GM12865 (cell line): ENCODE measurements at regions not wholly inside any gene's neighbourhood (a gene's known extent, or its start where the extent isn't known, plus 50 kb on each side); places are given as distances from the start of the nearest gene placed in this dataset.
"Not testable (repeated sequence)": the region's sequence is repeated elsewhere in the genome, so short reads cannot be mapped to it uniquely, and the experiment has no call there.

Experiments used
- DNase-seq: peaks from one replicate; pipeline ENCODE4 v3.0.0; 2010; ENCODE audit warnings: low read depth
- H3K4me3 ChIP-seq: 2 replicates; pipeline ENCODE4 v1.5.1; 2011; ENCODE audit warnings: mild to moderate bottlenecking, low read depth, low read length, control low read depth
- CTCF ChIP-seq: IDR thresholded peaks from 2 replicates; pipeline ENCODE4 v1.5.1; 2011; ENCODE audit warnings: low read length, control low read depth, low read depth, inconsistent platforms; ENCODE audit not compliant: insufficient read depth; ENCODE audit errors: missing control alignments

GRCh38 chr1:112114540-112114939 is 125.1 kb upstream of the KCND3 start:
- peak; percentile 1 for DNase-seq
- H3K4me3 ChIP-seq = no peak overlapping the region
- TF ChIP-seq CTCF = no peak

- TF ChIP-seq CTCF = no peak
- H3K4me3 ChIP-seq = no peak overlapping the region
- no peak for DNase-seq
These were observed 137.1 kb upstream of the KCND3 start for GRCh38 chr1:112126598-112126997.

- DNase-seq, H3K4me3 ChIP-seq: not testable (repeated sequence)
These were observed 138.1 kb upstream of the KCND3 start for GRCh38 chr1:112127606-112128005.

DNA sequence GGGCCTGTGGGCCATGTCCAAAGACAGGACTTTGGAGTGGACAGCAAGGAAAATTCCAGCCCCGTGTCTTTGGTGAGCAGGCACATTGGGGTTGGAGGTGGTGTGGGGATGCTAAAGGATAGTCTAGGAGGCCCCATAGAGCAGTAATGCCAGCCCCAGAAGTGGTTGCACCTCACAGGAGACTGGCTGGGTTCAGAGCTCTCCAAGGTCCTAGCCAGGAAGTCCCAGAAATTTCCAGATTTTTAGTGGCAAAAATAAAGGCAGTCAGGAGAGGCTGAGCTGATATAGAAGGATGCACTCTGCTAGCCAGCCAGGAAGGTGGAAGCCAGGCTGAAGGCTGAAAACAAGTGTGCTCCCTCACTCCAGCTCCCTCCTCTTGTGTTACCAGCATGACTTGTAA is 144.0 kb upstream of the KCND3 start:
- no peak for DNase-seq
- TF ChIP-seq CTCF = no peak
- no peak overlapping the region for H3K4me3 ChIP-seq

DNA sequence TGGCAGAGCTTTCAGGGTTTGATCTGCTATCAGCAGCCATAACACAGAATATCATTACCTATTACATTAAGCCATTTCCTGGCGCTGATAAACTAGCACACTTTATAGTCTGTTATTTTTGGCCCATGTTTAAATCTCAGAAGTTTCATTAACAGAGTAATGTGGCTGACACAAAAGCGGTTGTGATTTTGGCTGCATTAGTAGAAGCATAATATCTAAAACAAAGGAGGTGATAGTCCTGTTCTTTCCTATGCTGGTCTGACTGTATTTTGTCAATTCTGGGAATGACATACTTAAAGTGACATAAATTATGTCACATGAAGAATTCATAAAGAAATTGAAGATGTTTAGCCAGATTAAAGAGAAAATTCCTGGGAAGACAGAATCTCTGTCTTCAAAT is 151.3 kb upstream of the KCND3 start:
- TF ChIP-seq CTCF = no peak
- DNase-seq = no peak
- H3K4me3 ChIP-seq = no peak overlapping the region

GRCh38 chr1:112141301-112141700 is 151.8 kb upstream of the KCND3 start:
- H3K4me3 ChIP-seq = no peak overlapping the region
- no peak for DNase-seq
- TF ChIP-seq CTCF = no peak

DNA sequence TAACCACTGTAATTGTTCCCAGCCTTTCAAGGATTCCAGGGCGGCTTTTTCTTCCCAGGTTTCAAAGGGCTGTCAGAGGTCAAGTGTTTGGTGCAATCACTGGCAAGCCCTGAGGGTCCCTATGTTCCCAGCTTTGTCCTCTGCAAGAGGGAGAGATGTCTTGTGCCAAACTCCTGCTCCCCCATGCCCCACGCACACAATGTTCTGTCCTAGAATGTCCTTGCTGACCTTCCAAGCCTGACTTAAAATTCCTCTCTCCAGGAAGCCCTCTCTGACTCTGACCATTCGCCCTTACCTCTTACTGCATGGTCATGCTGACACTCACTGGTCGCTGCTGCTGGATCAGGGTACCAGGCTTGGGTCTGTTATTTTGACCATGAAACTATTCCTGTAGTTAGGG is 152.5 kb upstream of the KCND3 start:
- no peak for TF ChIP-seq CTCF
- DNase-seq = no peak
- H3K4me3 ChIP-seq = no peak overlapping the region
